ENCODE measurements at regions not wholly inside any gene's neighbourhood (a gene's known extent, or its start where the extent isn't known, plus 50 kb on each side); places are given as distances from the start of the nearest gene placed in this dataset.

DNA sequence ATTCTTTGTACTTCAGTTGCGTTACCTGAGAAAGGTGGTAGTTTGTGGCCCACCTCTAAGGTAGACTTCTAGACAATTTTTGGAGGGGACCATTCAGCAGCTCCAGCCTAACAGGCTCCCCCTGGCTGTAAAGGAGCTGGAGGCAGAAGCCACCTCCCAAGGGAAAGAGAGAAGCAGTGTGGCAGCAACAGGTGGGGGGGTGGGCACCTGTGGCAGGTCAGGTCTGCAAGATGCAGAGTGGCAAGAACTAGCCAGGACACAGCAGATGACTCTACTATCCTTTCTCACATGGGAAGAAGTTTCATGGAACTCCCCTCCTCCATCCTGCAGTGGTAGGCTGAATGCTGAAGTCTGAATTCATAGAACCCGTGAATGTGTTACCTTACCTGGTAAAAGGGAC lies 148.3 kb upstream of the DTNBP1 start:
- CTCF ChIA-PET = interaction anchor here (0.9 to 1.0 kb wide), 3 partner anchors 18 to 132 kb away, joined by 3 read pairs; no protein-coding TSS in a partner anchor

GRCh38 chr6:15810618-15811017 lies 147.8 kb upstream of the DTNBP1 start:
- no peak overlapping the region for H3K4me2 ChIP-seq
- FAIRE-seq (no peak), DNase-seq (ENCODE audit: low read depth in 1 of 2, low spot score in 1 of 2) (no peak), ATAC-seq (no peak)
- H3K4me1 ChIP-seq = no peaks in the 10 kb centered on the region
- ChIA-PET POLR2A (no interaction called here), CTCF (interaction anchor here (0.9 to 1.0 kb wide), 3 partner anchors 19 to 132 kb away, joined by 3 read pairs; no protein-coding TSS in a partner anchor)
- no peak overlapping the region for H3K27ac ChIP-seq
- H3K4me3 ChIP-seq = no peak overlapping the region
- 4% methylated on average over 1 of the region's 1 CpG for WGBS (ENCODE audit: missing lambda C conversion rate)
- no peaks in the 10 kb centered on the region for H3K9me3 ChIP-seq
- TF ChIP-seq KDM5A (IDR thresholded peaks at IDR 0.05) = no peak
- no peak for TF ChIP-seq SREBF2 (IDR thresholded peaks at IDR 0.05)
- TF ChIP-seq NR3C1 (IDR thresholded peaks at IDR 0.05) = no peak
- no peak for TF ChIP-seq CHD2 (IDR thresholded peaks at IDR 0.05; ENCODE audit: low read length, partially characterized antibody)
- TF ChIP-seq HOXB5 (CRISPR knock-in tag; IDR thresholded peaks at IDR 0.05) = no peak
- TF ChIP-seq BHLHE40 (IDR thresholded peaks at IDR 0.05; ENCODE audit: low read depth, low read length) = no peak
- TF ChIP-seq FOSL2 (IDR thresholded peaks at IDR 0.05) = no peak
- TF ChIP-seq FOSL2 (CRISPR knock-in tag; IDR thresholded peaks at IDR 0.05) = no peak
- no peak for TF ChIP-seq ZSCAN20 (CRISPR knock-in tag; IDR thresholded peaks at IDR 0.05)
- TF ChIP-seq, protein P1, sequence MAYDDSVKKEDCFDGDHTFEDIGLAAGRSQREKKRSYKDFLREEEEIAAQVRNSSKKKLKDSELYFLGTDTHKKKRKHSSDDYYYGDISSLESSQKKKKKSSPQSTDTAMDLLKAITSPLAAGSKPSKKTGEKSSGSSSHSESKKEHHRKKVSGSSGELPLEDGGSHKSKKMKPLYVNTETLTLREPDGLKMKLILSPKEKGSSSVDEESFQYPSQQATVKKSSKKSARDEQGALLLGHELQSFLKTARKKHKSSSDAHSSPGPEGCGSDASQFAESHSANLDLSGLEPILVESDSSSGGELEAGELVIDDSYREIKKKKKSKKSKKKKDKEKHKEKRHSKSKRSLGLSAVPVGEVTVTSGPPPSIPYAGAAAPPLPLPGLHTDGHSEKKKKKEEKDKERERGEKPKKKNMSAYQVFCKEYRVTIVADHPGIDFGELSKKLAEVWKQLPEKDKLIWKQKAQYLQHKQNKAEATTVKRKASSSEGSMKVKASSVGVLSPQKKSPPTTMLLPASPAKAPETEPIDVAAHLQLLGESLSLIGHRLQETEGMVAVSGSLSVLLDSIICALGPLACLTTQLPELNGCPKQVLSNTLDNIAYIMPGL (CRISPR knock-in tag; IDR thresholded peaks at IDR 0.05; ENCODE audit: borderline replicate concordance) = no peak
- TF ChIP-seq JUN (IDR thresholded peaks at IDR 0.05) = no peak

More for the DNA sequence above, 148.3 kb upstream of the DTNBP1 start:
- H3K4me1 ChIP-seq = no peaks in the 10 kb centered on the region
- no peaks in the 10 kb centered on the region for H3K9me3 ChIP-seq
- ATAC-seq = no peak
- no peak for FAIRE-seq
- H3K4me3 ChIP-seq = no peak overlapping the region
- no peak overlapping the region for H3K4me2 ChIP-seq
- 35% methylated on average over 2 of the region's 2 CpGs for WGBS (ENCODE audit: missing lambda C conversion rate)
- POLR2A ChIA-PET = no interaction called here
- DNase-seq (ENCODE audit: low read depth in 1 of 2, low spot score in 1 of 2) = no peak
- TF ChIP-seq ZSCAN20 (CRISPR knock-in tag; IDR thresholded peaks at IDR 0.05) = no peak
- TF ChIP-seq, protein P2, sequence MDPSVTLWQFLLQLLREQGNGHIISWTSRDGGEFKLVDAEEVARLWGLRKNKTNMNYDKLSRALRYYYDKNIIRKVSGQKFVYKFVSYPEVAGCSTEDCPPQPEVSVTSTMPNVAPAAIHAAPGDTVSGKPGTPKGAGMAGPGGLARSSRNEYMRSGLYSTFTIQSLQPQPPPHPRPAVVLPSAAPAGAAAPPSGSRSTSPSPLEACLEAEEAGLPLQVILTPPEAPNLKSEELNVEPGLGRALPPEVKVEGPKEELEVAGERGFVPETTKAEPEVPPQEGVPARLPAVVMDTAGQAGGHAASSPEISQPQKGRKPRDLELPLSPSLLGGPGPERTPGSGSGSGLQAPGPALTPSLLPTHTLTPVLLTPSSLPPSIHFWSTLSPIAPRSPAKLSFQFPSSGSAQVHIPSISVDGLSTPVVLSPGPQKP (IDR thresholded peaks at IDR 0.05; ENCODE audit: low read depth, low read length) = no peak
- TF ChIP-seq MAFK (IDR thresholded peaks at IDR 0.05; ENCODE audit: partially characterized antibody) = no peak
- no peak for TF ChIP-seq NPAS2 (CRISPR knock-in tag; IDR thresholded peaks at IDR 0.05; ENCODE audit: borderline replicate concordance)
- no peak for TF ChIP-seq RNF2 (IDR thresholded peaks at IDR 0.05; ENCODE audit: borderline replicate concordance, low read depth)
- no peak for TF ChIP-seq TP53 (CRISPR knock-in tag; IDR thresholded peaks at IDR 0.05)
- no peak for TF ChIP-seq EHMT2 (IDR thresholded peaks at IDR 0.05; ENCODE audit: low read depth)
- H3K27ac ChIP-seq = no peak overlapping the region

DNA sequence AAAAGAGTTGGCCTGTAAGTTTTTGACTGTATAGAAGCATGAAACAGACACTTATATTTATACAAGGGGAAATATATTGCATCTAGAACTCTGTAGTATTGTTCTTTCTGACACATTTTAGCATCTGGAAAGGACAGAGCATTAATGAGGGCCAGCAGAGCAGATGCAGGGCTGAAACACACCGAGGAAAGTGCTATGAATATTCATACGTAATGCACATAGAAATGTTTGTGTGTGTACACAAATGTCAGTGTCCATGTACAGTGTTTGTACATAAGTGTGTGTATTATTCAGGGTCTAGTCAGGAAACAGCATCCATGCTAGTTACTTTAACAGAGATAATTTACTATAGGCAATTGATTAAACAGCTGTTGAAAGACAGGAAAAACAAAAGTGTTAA lies 146.5 kb upstream of the DTNBP1 start:
- Histone ChIP-seq H3K9me3 (no peaks in the 10 kb centered on the region), H3K4me2 (no peak overlapping the region), H3K4me1 (no peaks in the 10 kb centered on the region), H3K4me3 (no peak overlapping the region), H3K27ac (no peak overlapping the region)
- FAIRE-seq = no peak
- no peak for ATAC-seq
- no peak for DNase-seq (ENCODE audit: low read depth in 1 of 2, low spot score in 1 of 2)
- TF ChIP-seq RCOR1 (IDR thresholded peaks at IDR 0.05; ENCODE audit: low read depth, low read length) (no peak), HEYL (CRISPR knock-in tag; IDR thresholded peaks at IDR 0.05) (no peak), GATA3 (IDR thresholded peaks at IDR 0.05; ENCODE audit: borderline replicate concordance) (no peak)
- ChIA-PET POLR2A (no interaction called here), CTCF (no interaction called here)
- 45% methylated on average over 2 of the region's 2 CpGs for WGBS (ENCODE audit: missing lambda C conversion rate)

Measured in A549 (cell line).